Omental fat pad (tissue), 3 donors: ENCODE measurements at regions not wholly inside any gene's neighbourhood (a gene's known extent, or its start where the extent isn't known, plus 50 kb on each side); places are given as distances from the start of the nearest gene placed in this dataset.

Source experiments
- ATAC-seq: fragments of 150-250 bp; one replicate; pipeline ENCODE4 v1.9.1; 2016; ENCODE audit warnings: mild to moderate bottlenecking, moderate library complexity; ENCODE audit not compliant: low FRiP score
- DNase-seq: peaks from one replicate; pipeline ENCODE4 v3.0.0-alpha.2; 2019; ENCODE audit warnings: low spot score
- CTCF ChIP-seq, 3 donors: fragments of 450-650 bp; IDR thresholded peaks; one replicate each; pipeline ENCODE4 v1.5.1; 2016 to 2017; ENCODE audit warnings: antibody characterized with exemption in 3 of 3, mild to moderate bottlenecking in 3 of 3, moderate library complexity in 2 of 3

GRCh38 chr2:175698061-175698460 is 304.0 kb downstream of the LNPK start:
- no peak for TF ChIP-seq CTCF (IDR thresholded peaks at IDR 0.05)
- DNase-seq = no peak

GRCh38 chr2:175690113-175690837 is 311.8 kb downstream of the LNPK start:
- DNase-seq (no peak), ATAC-seq (no peak)
- no peak for TF ChIP-seq CTCF (IDR thresholded peaks at IDR 0.05)

More at GRCh38 chr2:175698061-175698460, 304.0 kb downstream of the LNPK start:
- no peak for ATAC-seq

- ATAC-seq (no peak), DNase-seq (no peak)
- no peak for TF ChIP-seq CTCF (IDR thresholded peaks at IDR 0.05)
Observed at GRCh38 chr2:175688243-175688642, 313.8 kb downstream of the LNPK start.

- DNase-seq = no peak
- no peak for TF ChIP-seq CTCF (IDR thresholded peaks at IDR 0.05)
- no peak for ATAC-seq
Observed at GRCh38 chr2:175687465-175687864, 314.6 kb downstream of the LNPK start.

- no peak for TF ChIP-seq CTCF (IDR thresholded peaks at IDR 0.05)
Observed at GRCh38 chr2:175686002-175686401, 316.1 kb downstream of the LNPK start.

GRCh38 chr2:175684466-175684865 is 317.6 kb downstream of the LNPK start:
- DNase-seq (no peak), ATAC-seq (no peak)
- TF ChIP-seq CTCF (IDR thresholded peaks at IDR 0.05) = no peak

More at GRCh38 chr2:175686002-175686401, 316.1 kb downstream of the LNPK start:
- DNase-seq (no peak), ATAC-seq (no peak)

- DNase-seq = no peak
- no peak for ATAC-seq
- TF ChIP-seq CTCF (IDR thresholded peaks at IDR 0.05) = no peak
Observed at GRCh38 chr2:175679728-175680127, 322.3 kb downstream of the LNPK start.
